Heart right ventricle (tissue), 16 donors: ENCODE measurements at regions not wholly inside any gene's neighbourhood (a gene's known extent, or its start where the extent isn't known, plus 50 kb on each side); places are given as distances from the start of the nearest gene placed in this dataset.

Experiments
- ATAC-seq, 8 donors: fragments of 200-7000 bp; cut with Tn5 transposase; one replicate each; pipeline ENCODE4 v1.9.1; 2020; ENCODE audit warnings: mild to moderate bottlenecking in 8 of 8, moderate library complexity in 8 of 8, moderate number of reproducible peaks in 1 of 8
- DNase-seq, 2 donors: peaks; one replicate each; pipeline ENCODE4 v3.0.0-alpha.2; 2020
- H3K27ac ChIP-seq, 10 donors: fragments of 200-600 bp; sonication (generic) in 2 of 10; one replicate each; pipeline versions ENCODE4 v1.5.0 to v1.8.0; 2020 to 2022; ENCODE audit warnings: mild to moderate bottlenecking in 3 of 10
- H3K27me3 ChIP-seq, 7 donors: fragments of 200-600 bp; one replicate each; pipeline ENCODE4 v1.8.0; 2021 to 2022; ENCODE audit warnings: mild to moderate bottlenecking in 2 of 7
- H3K36me3 ChIP-seq, 9 donors: fragments of 200-600 bp; sonication (generic) in 1 of 9; one replicate each; pipeline versions ENCODE4 v1.5.0 to v1.8.0; 2020 to 2022; ENCODE audit warnings: mild to moderate bottlenecking in 2 of 9
- H3K4me1 ChIP-seq, 9 donors: fragments of 200-600 bp; sonication (generic) in 1 of 9; one replicate each; pipeline versions ENCODE4 v1.5.0 to v1.8.0; 2020 to 2022; ENCODE audit warnings: mild to moderate bottlenecking in 4 of 9
- H3K4me3 ChIP-seq, 10 donors: fragments of 200-600 bp; sonication (generic) in 2 of 10; one replicate each; pipeline versions ENCODE4 v1.5.0 to v1.8.0; 2020 to 2022; ENCODE audit warnings: mild to moderate bottlenecking in 7 of 10, moderate library complexity in 2 of 10
- H3K9me3 ChIP-seq, 11 donors: fragments of 200-600 bp in 10 of 11; sonication (generic) in 2 of 11; one replicate each; pipeline versions ENCODE4 v1.5.0 to v1.8.0; 2013 to 2022; ENCODE audit warnings: mild to moderate bottlenecking in 2 of 11, control low read depth in 1 of 11, moderate library complexity in 1 of 11
- CTCF ChIP-seq, 9 donors: fragments of 200-600 bp; sonication (generic) in 2 of 9; IDR thresholded peaks; one replicate each; pipeline versions ENCODE4 v1.5.0 to v1.8.0; 2021 to 2022; ENCODE audit warnings: antibody characterized with exemption in 9 of 9, mild to moderate bottlenecking in 5 of 9, moderate library complexity in 1 of 9
- WGBS, 2 donors: extraction: QIAGEN DNeasy Blood & Tissue Kit; methylation state at CpG; one replicate each; pipeline ENCODE4 v1.1.7; 2013; ENCODE audit warnings: inconsistent platforms in 1 of 2; 5-methylcytosine and 5-hydroxymethylcytosine counted together
- intact Hi-C, 10 donors: fragments of 100-400 bp; cut with DNase I; formaldehyde crosslinking; loops; one replicate each; pipeline versions ENCODE4 v1.11.1 to v1.14.2; 2022
- donor health status: Arrhythmogenic right ventricular cardiomyopathy.
- donor health status: ischemic (EF 13 %, LVEDD 7.1; RV severe dilation, severe dysfunction).
- donor health status: healthy with polysubstance abuse.
- donor health status: DM: no; HTN: yes; CAD: no.
- donor health status: DM: no; HTN: no; CAD: no.
- donor health status: ischemic (EF 25% LVEDD 6.9; RV normal size, moderate dysfunction).
- donor health status: ischemic (EF 25% LVEDD 5.7; RV mildly dilated, moderate dysfunction).
- donor health status: healthy.
- donor health status: DM: yes; HTN: yes; CAD: no.
- donor health status: Ischemic cardiomyopathy.
- donor health status: ischemic (EF 35%, LVEDD 5.7; RV mildly dilated, moderate dysfunction).
- donor health status: nonischemic (EF 11% LVEDD 7.7; RV severe dilation, severe dysfunction).
- donor health status: DM: yes; HTN: yes; CAD: no.
- donor health status: PGD.
- donor health status: ischemic (EF 29% LVEDD 5.4; RV normal size, mild dysfunction).
- donor health status: nonischemic (EF 23%, LVEDD 6.1; RV moderate dilation, normal function).

GRCh38 chr5:2898661-2899060, 147.2 kb upstream of the IRX2 start:
- intact Hi-C loops = no loop called here
- WGBS, 2 donors = 69 to 75% methylated on average over 5 of the region's 5 CpGs
- H3K4me1 ChIP-seq = no peaks in the 10 kb centered on the region
- DNase-seq (no peak), ATAC-seq (no peak)
- peaks cover 0 to 5% (median 0%) of the 10 kb centered on the region in 7 donors for H3K27me3 ChIP-seq
- H3K9me3 ChIP-seq = peaks cover 0 to 4% (median 0%) of the 10 kb centered on the region in 11 donors
- no peaks in the 10 kb centered on the region for H3K36me3 ChIP-seq
- no peak for TF ChIP-seq CTCF (IDR thresholded peaks at IDR 0.05)
- H3K4me3 ChIP-seq = no peak overlapping the region
- no peak overlapping the region for H3K27ac ChIP-seq

- DNase-seq = no peak
- peaks cover 0 to 4% (median 0%) of the 10 kb centered on the region in 11 donors for H3K9me3 ChIP-seq
- H3K27ac ChIP-seq = no peak overlapping the region
- H3K4me1 ChIP-seq = no peaks in the 10 kb centered on the region
- intact Hi-C loops = no loop called here
- no peaks in the 10 kb centered on the region for H3K36me3 ChIP-seq
- no peak for TF ChIP-seq CTCF (IDR thresholded peaks at IDR 0.05)
- H3K4me3 ChIP-seq = no peak overlapping the region
- no peak for ATAC-seq
- WGBS, 2 donors = 80% methylated on average over 17 of the region's 17 CpGs
- H3K27me3 ChIP-seq = peaks cover 0 to 5% (median 0%) of the 10 kb centered on the region in 7 donors
These were observed 145.9 kb upstream of the IRX2 start for GRCh38 chr5:2897276-2897961.

GRCh38 chr5:2896371-2897275, 145.1 kb upstream of the IRX2 start:
- DNase-seq (no peak), ATAC-seq (no peak)
- no peak overlapping the region for H3K27ac ChIP-seq
- no peak overlapping the region for H3K4me3 ChIP-seq
- H3K27me3 ChIP-seq = peaks cover 0 to 5% (median 0%) of the 10 kb centered on the region in 7 donors
- TF ChIP-seq CTCF (IDR thresholded peaks at IDR 0.05) = no peak
- no peaks in the 10 kb centered on the region for H3K4me1 ChIP-seq
- WGBS, 2 donors = 79 to 80% methylated on average over 29 of the region's 29 CpGs
- no peaks in the 10 kb centered on the region for H3K36me3 ChIP-seq
- intact Hi-C loops = no loop called here
- H3K9me3 ChIP-seq = peaks cover 0 to 4% (median 0%) of the 10 kb centered on the region in 11 donors

GRCh38 chr5:2895876-2896275, 144.4 kb upstream of the IRX2 start:
- ATAC-seq = no peak
- Histone ChIP-seq H3K27ac (no peak overlapping the region), H3K36me3 (no peaks in the 10 kb centered on the region), H3K27me3 (peaks cover 0 to 3% (median 0%) of the 10 kb centered on the region in 7 donors), H3K9me3 (peaks cover 0 to 3% (median 0%) of the 10 kb centered on the region in 11 donors), H3K4me3 (no peak overlapping the region), H3K4me1 (no peaks in the 10 kb centered on the region)
- no peak for DNase-seq
- TF ChIP-seq CTCF (IDR thresholded peaks at IDR 0.05) = no peak
- intact Hi-C loops = no loop called here
- 88 to 95% methylated on average over 6 of the region's 6 CpGs for WGBS, 2 donors
